ENCODE measurements at regions not wholly inside any gene's neighbourhood (a gene's known extent, or its start where the extent isn't known, plus 50 kb on each side); places are given as distances from the start of the nearest gene placed in this dataset.
"Not testable (repeated sequence)": the region's sequence is repeated elsewhere in the genome, so short reads cannot be mapped to it uniquely, and the experiment has no call there.

GRCh38 chr13:91249370-91249769 lies 98.1 kb upstream of the MIR17HG start:
- Mint-ChIP-seq H3K4me1 (ENCODE audit: unreplicated experiment) (peaks cover 3% of the 10 kb centered on the region), H3K4me3 (ENCODE audit: unreplicated experiment) (no peak overlapping the region), H3K9me3 (ENCODE audit: unreplicated experiment) (no peaks in the 10 kb centered on the region), H3K27ac (ENCODE audit: unreplicated experiment) (no peak overlapping the region), H3K27me3 (ENCODE audit: unreplicated experiment) (peaks cover 2% of the 10 kb centered on the region), H3K36me3 (ENCODE audit: low read depth, unreplicated experiment) (no peaks in the 10 kb centered on the region)
- DNase-seq (ENCODE audit: low spot score) = no peak
- no peak for TF ChIP-seq CTCF (IDR thresholded peaks at IDR 0.05; ENCODE audit: unreplicated experiment)

- H3K9me3 Mint-ChIP-seq (ENCODE audit: unreplicated experiment) = no peaks in the 10 kb centered on the region
- DNase-seq (ENCODE audit: low spot score) = no peak
- H3K27ac Mint-ChIP-seq (ENCODE audit: unreplicated experiment) = no peak overlapping the region
- H3K36me3 Mint-ChIP-seq (ENCODE audit: low read depth, unreplicated experiment) = no peaks in the 10 kb centered on the region
- TF ChIP-seq CTCF (IDR thresholded peaks at IDR 0.05; ENCODE audit: unreplicated experiment) = no peak
- H3K4me3 Mint-ChIP-seq (ENCODE audit: unreplicated experiment) = no peak overlapping the region
- peaks cover 2% of the 10 kb centered on the region for H3K27me3 Mint-ChIP-seq (ENCODE audit: unreplicated experiment)
- H3K4me1 Mint-ChIP-seq (ENCODE audit: unreplicated experiment) = peaks cover 3% of the 10 kb centered on the region
Observed at GRCh38 chr13:91249861-91250260, 97.6 kb upstream of the MIR17HG start.

- H3K9me3 Mint-ChIP-seq (ENCODE audit: unreplicated experiment); H3K27ac Mint-ChIP-seq (ENCODE audit: unreplicated experiment); H3K36me3 Mint-ChIP-seq (ENCODE audit: low read depth, unreplicated experiment); H3K4me3 Mint-ChIP-seq (ENCODE audit: unreplicated experiment); DNase-seq (ENCODE audit: low spot score); H3K27me3 Mint-ChIP-seq (ENCODE audit: unreplicated experiment); H3K4me1 Mint-ChIP-seq (ENCODE audit: unreplicated experiment): not testable (repeated sequence)
Observed at GRCh38 chr13:91251573-91251972, 95.9 kb upstream of the MIR17HG start.

GRCh38 chr13:91264484-91264883 lies 83.0 kb upstream of the MIR17HG start:
- Mint-ChIP-seq H3K27ac (ENCODE audit: unreplicated experiment) (no peak overlapping the region), H3K4me1 (ENCODE audit: unreplicated experiment) (peaks cover 4% of the 10 kb centered on the region), H3K9me3 (ENCODE audit: unreplicated experiment) (no peaks in the 10 kb centered on the region), H3K4me3 (ENCODE audit: unreplicated experiment) (no peak overlapping the region), H3K27me3 (ENCODE audit: unreplicated experiment) (no peaks in the 10 kb centered on the region), H3K36me3 (ENCODE audit: low read depth, unreplicated experiment) (no peaks in the 10 kb centered on the region)
- no peak for TF ChIP-seq CTCF (IDR thresholded peaks at IDR 0.05; ENCODE audit: unreplicated experiment)
- no peak for DNase-seq (ENCODE audit: low spot score)

- no peak for TF ChIP-seq CTCF (IDR thresholded peaks at IDR 0.05; ENCODE audit: unreplicated experiment)
- no peak overlapping the region for H3K27ac Mint-ChIP-seq (ENCODE audit: unreplicated experiment)
- no peak overlapping the region for H3K4me3 Mint-ChIP-seq (ENCODE audit: unreplicated experiment)
- peaks cover 14% of the 10 kb centered on the region for H3K4me1 Mint-ChIP-seq (ENCODE audit: unreplicated experiment)
- H3K36me3 Mint-ChIP-seq (ENCODE audit: low read depth, unreplicated experiment) = no peaks in the 10 kb centered on the region
- peaks cover 1% of the 10 kb centered on the region for H3K27me3 Mint-ChIP-seq (ENCODE audit: unreplicated experiment)
- no peak for DNase-seq (ENCODE audit: low spot score)
- H3K9me3 Mint-ChIP-seq (ENCODE audit: unreplicated experiment) = no peaks in the 10 kb centered on the region
Observed at GRCh38 chr13:91269237-91269636, 78.2 kb upstream of the MIR17HG start.

- DNase-seq (ENCODE audit: low spot score) = no peak
- TF ChIP-seq CTCF (IDR thresholded peaks at IDR 0.05; ENCODE audit: unreplicated experiment) = no peak
- H3K4me3 Mint-ChIP-seq (ENCODE audit: unreplicated experiment) = no peak overlapping the region
- no peaks in the 10 kb centered on the region for H3K9me3 Mint-ChIP-seq (ENCODE audit: unreplicated experiment)
- H3K27me3 Mint-ChIP-seq (ENCODE audit: unreplicated experiment) = peaks cover 1% of the 10 kb centered on the region
- peak overlapping the region; percentile 94 for H3K27ac Mint-ChIP-seq (ENCODE audit: unreplicated experiment)
- H3K4me1 Mint-ChIP-seq (ENCODE audit: unreplicated experiment) = peaks cover 14% of the 10 kb centered on the region
- no peaks in the 10 kb centered on the region for H3K36me3 Mint-ChIP-seq (ENCODE audit: low read depth, unreplicated experiment)
Observed at GRCh38 chr13:91270031-91270430, 77.5 kb upstream of the MIR17HG start.
